ENCODE measurements at regions not wholly inside any gene's neighbourhood (a gene's known extent, or its start where the extent isn't known, plus 50 kb on each side); places are given as distances from the start of the nearest gene placed in this dataset.

- H3F3A ChIP-seq (ENCODE audit: insufficient read depth, low read length, poor library complexity, severe bottlenecking) = peaks cover 2% of the 10 kb centered on the region
- no peaks in the 10 kb centered on the region for H4K20me1 ChIP-seq (ENCODE audit: insufficient read depth)
- no peaks in the 10 kb centered on the region for H3K9me3 ChIP-seq (ENCODE audit: low read length)
Measured at GRCh38 chr7:94307399-94308048, 87.2 kb upstream of the COL1A2 start.

GRCh38 chr7:94311515-94311914 is 83.2 kb upstream of the COL1A2 start:
- H3K27ac ChIP-seq (ENCODE audit: low read length) = no peak overlapping the region
- no peak overlapping the region for H2AFZ ChIP-seq (ENCODE audit: low read depth, low read length)
- H4K20me1 ChIP-seq (ENCODE audit: insufficient read depth) = no peaks in the 10 kb centered on the region
- H3K9me2 ChIP-seq (ENCODE audit: insufficient read depth, low read length) = no peaks in the 10 kb centered on the region
- no peaks in the 10 kb centered on the region for H3K27me3 ChIP-seq (ENCODE audit: insufficient read depth, low read depth, low read length)
- H3K79me2 ChIP-seq (replicated peaks; ENCODE audit: insufficient read depth, low read length) = no peaks in the 10 kb centered on the region
- no peaks in the 10 kb centered on the region for H3K36me3 ChIP-seq (ENCODE audit: insufficient read depth, low read length)
- TF ChIP-seq TAF1 (IDR thresholded peaks at IDR 0.05; ENCODE audit: low read depth) (no peak), POLR2AphosphoS5 (IDR thresholded peaks at IDR 0.05) (no peak), EZH2 (IDR thresholded peaks at IDR 0.05; ENCODE audit: borderline replicate concordance, insufficient read depth, low read length, poor library complexity, severe bottlenecking) (no peak), EP300 (conservative IDR thresholded peaks at IDR 0.05; ENCODE audit: poor library complexity, severe bottlenecking) (no peak), REST (IDR thresholded peaks at IDR 0.05; ENCODE audit: borderline replicate concordance) (no peak), RAD21 (conservative IDR thresholded peaks at IDR 0.05) (no peak)
- no peak overlapping the region for H3K4me2 ChIP-seq (ENCODE audit: low read length)
- no peak overlapping the region for H3K4me3 ChIP-seq (ENCODE audit: low read length)
- no peaks in the 10 kb centered on the region for H3K9me3 ChIP-seq (ENCODE audit: low read length)
- H3K9ac ChIP-seq (ENCODE audit: low read length) = no peak overlapping the region
- no peaks in the 10 kb centered on the region for H3F3A ChIP-seq (ENCODE audit: insufficient read depth, low read length, poor library complexity, severe bottlenecking)

More at GRCh38 chr7:94307399-94308048, 87.2 kb upstream of the COL1A2 start:
- H3K27ac ChIP-seq (ENCODE audit: low read length) = no peak overlapping the region
- H3K4me2 ChIP-seq (ENCODE audit: low read length) = no peak overlapping the region
- no peak overlapping the region for H3K4me3 ChIP-seq (ENCODE audit: low read length)
- no peaks in the 10 kb centered on the region for H3K27me3 ChIP-seq (ENCODE audit: insufficient read depth, low read depth, low read length)
- TF ChIP-seq EP300 (conservative IDR thresholded peaks at IDR 0.05; ENCODE audit: poor library complexity, severe bottlenecking) (no peak), MXI1 (conservative IDR thresholded peaks at IDR 0.05; ENCODE audit: poor library complexity, severe bottlenecking) (no peak), EZH2 (IDR thresholded peaks at IDR 0.05; ENCODE audit: borderline replicate concordance, insufficient read depth, low read length, poor library complexity, severe bottlenecking) (no peak), SMC3 (conservative IDR thresholded peaks at IDR 0.05; ENCODE audit: poor library complexity) (no peak), REST (IDR thresholded peaks at IDR 0.05; ENCODE audit: borderline replicate concordance) (no peak)
- H3K9ac ChIP-seq (ENCODE audit: low read length) = no peak overlapping the region
- no peaks in the 10 kb centered on the region for H3K36me3 ChIP-seq (ENCODE audit: insufficient read depth, low read length)
- no peak overlapping the region for H2AFZ ChIP-seq (ENCODE audit: low read depth, low read length)
- H3K79me2 ChIP-seq (replicated peaks; ENCODE audit: insufficient read depth, low read length) = no peaks in the 10 kb centered on the region
- no peaks in the 10 kb centered on the region for H3K9me2 ChIP-seq (ENCODE audit: insufficient read depth, low read length)
